HG02885 (cell line): ENCODE measurements at regions not wholly inside any gene's neighbourhood (a gene's known extent, or its start where the extent isn't known, plus 50 kb on each side); places are given as distances from the start of the nearest gene placed in this dataset.
"Not testable (repeated sequence)": the region's sequence is repeated elsewhere in the genome, so short reads cannot be mapped to it uniquely, and the experiment has no call there.

Experiments
- ATAC-seq: cut with Tn5 transposase; IDR thresholded peaks from one replicate; pipeline ENCODE4 v1.9.1; 2021; ENCODE audit warnings: mild to moderate bottlenecking; ENCODE audit not compliant: unreplicated experiment, poor library complexity

DNA sequence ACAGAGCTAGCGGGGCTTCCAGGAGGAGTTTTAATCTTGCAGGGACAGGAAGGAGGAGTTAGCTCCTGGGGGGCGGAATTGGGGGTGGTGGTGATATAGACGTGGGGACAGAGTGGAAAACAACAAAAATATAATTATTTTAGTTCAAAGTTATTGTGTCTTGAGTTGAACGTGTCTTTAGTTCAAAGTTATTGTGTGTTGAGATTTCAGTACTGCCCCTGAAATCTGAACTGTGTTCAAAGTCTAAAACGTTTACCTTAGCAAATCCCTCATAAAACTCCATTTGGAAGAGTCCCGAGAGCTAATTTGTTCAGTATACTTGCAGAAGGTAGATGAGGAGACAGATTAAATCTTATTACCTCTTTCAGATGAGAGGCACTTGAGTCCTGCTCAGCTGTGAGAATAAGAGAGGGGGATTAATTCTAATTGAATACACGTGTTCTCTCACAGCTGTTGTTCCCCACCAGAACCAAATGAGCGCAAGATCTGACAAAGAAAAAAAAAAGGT is 132.4 kb upstream of the ALDH3B2 start:
- not testable (repeated sequence) for ATAC-seq

DNA sequence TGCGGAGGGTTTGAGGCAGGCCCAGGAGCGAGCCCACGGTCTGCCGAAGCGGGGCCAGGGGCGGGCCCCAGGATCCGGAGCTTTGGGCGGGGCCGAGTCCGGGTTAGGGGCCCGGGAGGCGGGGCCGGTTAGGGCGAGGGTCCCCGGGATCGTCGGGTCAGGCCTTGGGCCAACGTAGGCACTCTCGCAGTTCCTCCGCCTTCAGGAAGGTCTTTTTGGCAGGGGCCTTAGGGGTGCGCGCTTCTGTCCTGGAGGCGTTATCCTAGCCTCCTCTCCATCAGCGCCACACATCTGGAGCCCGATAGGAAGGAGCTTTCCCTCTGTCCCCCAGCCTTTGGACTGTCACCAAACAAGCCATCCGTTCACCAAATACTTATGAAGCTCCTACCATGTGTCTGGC is 131.8 kb upstream of the ALDH3B2 start:
- not testable (repeated sequence) for ATAC-seq

DNA sequence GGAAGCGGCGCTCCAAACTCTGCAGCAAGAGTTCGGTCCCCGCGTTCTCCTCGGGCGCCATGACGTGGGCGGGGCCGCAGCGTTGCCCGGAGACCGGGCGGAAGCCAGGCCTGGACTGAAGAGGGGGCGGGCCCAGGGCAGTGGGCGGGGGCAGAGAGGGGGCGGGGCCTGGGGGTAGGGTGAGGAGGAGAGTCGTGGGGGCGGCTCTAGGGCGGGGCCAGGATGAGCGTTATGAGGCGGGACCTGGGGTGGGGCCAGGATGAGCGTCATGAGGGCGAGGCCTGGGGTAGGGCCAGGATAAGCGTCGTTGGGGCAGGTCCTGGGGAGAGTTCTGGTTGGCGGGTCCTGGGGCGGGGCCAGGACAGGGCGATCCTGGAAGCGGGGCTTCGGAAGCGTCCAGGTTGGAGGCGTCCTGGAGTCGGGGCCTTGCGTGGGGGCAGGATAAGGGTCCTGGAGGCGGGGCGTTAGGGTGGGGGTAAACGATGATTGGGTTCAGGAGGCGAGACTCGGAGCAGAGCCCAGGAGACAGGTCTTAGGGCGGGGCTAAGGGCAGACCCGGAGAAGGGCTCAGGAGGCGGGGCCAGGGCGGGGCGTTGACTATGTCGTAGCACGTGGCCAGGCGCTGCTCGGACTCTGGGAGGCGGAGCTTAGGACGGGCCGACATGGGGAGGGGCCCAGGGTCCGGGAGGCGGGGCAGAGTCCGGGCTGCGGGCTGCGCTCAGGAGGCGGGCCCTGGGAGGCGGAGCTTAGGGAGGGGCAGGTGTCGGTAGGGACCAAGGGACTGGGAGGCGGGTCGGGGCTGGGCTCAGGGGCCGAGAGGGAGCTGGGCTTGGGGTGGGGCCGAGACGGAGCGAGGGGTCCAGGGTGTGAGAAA is 131.1 kb upstream of the ALDH3B2 start:
- peak; percentile 94 for ATAC-seq

DNA sequence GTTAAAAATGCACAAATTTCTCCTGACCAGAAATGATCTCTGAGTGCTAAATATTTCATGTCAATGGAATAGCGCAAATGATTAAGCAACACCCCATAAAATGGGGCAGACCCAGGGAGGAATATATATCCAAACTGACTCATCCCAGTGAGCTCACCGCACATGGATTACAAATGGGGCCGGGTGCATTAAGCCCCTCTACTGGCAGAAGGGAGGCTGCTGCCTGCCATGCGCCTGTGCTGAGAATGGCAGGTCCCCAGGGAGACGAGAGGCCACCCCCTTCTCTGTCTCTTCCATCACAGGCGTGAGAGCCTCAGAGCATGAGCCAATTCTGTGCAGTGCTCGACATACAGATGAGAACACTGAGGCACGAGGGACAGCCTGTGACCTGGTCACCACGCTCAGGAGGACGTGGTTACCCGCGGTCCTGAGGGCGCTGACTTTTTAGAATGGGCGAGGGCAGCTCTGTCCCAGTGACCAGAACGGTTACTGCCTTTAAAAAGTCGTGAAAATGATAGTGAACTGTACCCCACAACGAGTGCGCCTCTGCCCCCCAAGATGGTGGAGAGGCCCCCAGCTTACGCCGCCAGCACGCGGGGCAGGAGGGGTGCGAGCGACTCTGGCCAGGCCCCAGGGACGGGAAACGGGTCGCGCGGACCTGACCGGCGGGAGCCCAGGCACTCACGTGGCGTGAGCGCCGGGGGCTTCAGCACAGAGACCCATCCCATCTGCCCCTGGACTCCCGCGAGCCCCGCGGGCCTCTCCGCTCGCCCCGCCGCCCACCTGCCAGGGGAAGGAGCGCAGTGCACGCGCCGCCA is 130.2 kb upstream of the ALDH3B2 start:
- ATAC-seq: not testable (repeated sequence)

DNA sequence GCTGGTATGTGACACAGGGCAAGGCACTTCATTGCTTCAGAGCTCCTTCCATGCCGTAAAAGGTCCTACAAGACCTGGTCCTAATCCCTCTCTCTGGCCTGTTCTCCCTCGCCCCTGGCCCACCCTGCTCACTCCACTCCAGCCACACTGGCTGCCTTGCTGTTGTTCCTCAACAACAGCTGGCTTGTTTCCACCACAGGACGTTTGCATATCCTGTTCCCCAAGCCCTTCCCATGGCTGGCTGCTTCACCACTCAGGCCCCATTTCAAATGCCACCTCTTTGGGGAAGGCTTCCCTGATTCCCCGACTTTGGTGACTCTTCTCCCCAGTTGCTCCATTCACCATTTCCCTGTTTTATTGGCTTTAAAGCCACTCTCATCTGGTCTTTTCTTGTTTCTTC is 129.1 kb upstream of the ALDH3B2 start:
- not testable (repeated sequence) for ATAC-seq

DNA sequence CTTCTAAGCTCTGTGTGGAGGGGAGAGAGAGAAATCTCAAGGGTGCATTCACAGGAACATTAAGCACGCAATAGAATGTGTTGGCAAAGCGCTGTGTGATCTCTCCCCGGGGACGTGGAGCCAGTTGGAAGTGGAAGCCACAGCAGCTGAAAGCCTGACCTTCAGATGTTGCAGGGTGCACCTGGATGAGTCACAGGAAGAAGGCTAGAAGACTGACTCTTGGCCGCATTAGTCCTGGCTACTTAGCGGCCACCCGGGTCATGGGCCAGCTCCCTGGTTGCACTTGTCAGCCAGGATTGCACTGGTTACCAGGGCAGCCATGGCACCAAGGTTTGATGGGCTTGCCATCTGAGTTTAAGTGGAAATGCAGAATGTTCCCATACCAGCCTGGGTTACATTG is 128.6 kb upstream of the ALDH3B2 start:
- not testable (repeated sequence) for ATAC-seq

DNA sequence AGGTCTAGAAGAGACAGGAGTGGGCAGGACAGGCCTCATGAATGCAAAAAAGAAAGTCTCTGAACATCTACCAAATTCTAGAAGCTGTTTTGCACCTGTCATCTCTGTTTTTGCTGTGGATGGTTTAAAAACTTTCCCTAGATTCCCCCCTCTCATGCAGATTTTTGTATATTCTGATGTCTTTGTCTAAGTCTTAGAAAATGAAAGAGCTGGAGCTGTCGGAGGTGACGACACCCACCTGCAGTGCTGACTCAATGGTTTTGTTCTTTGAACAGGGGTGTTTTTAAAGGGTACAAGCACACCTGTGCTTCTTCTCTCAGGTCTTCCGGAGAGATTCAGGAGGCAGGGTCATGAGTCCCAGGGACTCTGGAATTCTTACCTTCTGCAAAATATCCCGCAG is 128.2 kb upstream of the ALDH3B2 start:
- ATAC-seq: not testable (repeated sequence)

DNA sequence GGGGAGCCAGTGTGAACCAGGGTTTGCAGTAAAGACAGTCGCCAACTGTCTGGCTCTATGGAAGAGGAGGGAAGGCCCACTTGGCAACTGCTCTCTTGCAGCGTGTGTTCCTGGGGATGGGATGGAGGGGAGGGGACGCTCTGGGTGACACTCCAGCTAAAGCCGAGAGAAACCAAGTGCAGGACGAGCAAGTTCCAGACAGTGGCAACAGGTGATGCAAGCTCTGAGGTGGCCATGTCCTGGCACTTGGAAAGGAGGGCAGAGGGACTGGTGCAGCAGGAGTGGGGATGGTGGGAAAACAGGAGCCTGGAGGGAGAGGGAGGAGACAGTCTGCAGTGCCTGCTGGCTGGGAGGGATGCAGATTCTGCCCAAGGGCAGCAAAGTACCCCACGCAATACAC is 127.0 kb upstream of the ALDH3B2 start:
- not testable (repeated sequence) for ATAC-seq

DNA sequence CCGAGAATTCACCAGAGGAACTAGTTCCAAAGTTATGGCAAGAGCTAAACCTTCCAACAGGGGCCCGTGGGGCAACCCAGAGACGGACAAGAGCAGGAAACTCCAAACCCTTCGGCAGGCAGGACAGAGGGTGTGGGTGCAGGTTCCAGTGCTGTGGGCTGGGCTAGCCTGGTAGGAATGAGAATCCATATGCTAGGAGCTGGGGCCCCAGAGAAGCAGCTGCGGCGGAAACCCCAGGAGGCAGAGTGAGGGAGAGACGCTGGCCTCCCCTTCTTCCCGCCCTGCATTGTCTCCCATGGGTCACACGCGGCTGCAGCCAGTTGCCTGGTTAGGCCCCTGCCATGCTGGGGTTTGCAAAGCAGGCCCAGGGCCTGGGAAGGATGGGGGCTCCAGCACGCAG is 126.2 kb upstream of the ALDH3B2 start:
- ATAC-seq: not testable (repeated sequence)

DNA sequence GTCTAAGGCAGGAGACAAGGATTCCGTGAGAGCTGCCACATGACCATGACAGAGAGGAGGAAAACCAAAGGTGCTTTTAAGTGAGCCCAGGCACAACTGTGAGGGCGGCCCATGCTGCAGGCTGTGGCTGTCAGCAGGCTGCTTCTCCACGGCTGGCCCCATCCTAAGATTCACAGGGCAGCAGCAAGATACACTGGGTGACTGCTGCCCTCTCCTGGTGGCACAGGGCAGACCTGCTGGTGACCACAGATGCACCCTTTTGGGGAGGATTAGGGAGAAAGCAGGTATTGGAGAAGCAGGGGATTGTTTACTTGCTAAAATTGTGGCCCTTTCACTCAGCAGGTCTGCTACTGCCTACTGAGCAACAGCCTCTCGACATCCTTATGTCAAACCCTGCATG is 125.4 kb upstream of the ALDH3B2 start:
- not testable (repeated sequence) for ATAC-seq

DNA sequence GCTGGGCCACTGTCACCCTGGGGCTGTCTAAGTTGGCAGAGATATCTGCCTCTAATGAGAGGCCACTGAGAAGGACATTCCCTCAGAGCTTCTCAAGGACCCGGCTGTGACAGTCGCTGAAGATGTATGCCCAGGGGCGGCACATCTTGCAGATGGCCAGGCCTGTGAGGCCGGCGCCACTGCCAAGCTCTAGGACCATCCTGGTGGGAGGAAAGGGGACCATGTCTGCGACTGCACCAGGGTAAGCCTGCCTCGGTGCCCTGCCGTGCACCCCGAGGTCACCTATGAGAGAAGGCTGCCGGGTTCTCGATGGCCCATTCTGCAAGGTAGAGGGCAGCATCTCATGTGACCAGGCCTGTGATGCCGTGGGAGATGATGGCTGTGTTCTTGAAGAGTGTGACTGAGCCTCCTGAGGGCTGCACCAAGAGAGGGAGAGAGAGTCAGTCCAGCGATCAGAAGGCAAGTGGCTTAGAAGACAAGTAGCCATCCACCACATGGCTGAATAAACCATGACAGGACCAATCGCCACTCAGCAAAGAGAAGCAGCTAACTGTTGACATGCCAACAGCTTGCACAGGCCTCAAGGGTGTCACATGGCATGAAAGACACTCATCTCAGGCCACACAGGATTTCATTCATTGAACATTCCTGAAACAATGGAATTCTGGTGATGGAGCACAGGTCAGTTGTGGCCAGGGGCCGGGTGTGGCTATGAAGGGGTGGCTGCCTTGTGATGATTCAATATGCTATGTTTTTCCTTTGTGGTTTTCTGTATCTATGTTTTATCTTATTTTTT is 123.5 kb upstream of the ALDH3B2 start:
- not testable (repeated sequence) for ATAC-seq

DNA sequence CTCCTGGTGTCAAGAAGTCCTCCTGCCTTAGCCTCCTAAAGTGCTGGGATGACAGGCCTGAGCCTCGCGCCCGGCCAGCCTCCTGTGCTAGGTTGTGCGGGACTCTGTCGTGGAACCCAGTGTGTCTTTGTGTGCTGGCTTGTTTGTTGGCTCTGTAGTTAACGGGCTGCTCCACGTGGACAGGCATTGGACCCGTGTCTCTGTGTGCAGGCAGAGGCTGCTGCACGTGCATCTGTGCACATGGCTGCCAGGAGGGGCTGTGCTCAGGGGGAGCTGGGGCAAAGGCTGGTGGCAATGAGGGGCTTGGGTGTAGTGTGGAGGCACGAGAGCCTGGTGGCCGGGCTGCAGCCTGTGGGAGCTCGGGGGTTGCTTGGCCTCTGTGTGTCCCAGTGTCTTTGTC is 121.3 kb upstream of the ALDH3B2 start:
- no peak for ATAC-seq

DNA sequence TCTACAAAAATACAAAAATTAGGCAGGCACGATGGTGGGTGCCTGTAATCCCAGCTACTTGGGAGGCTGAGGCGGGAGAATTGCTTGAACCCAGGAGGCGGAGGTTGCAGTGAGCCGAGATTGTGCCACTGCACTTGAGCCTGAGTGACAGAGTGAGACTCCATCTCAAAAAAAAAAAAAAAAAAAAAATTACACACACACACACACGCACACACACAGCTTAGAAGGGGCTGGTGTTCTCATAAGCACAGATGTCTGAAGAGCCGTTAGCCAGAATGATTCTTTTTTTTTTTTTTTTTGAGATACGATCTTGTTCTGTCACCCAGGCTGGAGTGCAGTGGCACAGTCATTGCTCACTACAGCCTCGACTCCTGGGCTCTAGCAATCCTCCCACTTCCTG is 119.3 kb upstream of the ALDH3B2 start:
- ATAC-seq: not testable (repeated sequence)

DNA sequence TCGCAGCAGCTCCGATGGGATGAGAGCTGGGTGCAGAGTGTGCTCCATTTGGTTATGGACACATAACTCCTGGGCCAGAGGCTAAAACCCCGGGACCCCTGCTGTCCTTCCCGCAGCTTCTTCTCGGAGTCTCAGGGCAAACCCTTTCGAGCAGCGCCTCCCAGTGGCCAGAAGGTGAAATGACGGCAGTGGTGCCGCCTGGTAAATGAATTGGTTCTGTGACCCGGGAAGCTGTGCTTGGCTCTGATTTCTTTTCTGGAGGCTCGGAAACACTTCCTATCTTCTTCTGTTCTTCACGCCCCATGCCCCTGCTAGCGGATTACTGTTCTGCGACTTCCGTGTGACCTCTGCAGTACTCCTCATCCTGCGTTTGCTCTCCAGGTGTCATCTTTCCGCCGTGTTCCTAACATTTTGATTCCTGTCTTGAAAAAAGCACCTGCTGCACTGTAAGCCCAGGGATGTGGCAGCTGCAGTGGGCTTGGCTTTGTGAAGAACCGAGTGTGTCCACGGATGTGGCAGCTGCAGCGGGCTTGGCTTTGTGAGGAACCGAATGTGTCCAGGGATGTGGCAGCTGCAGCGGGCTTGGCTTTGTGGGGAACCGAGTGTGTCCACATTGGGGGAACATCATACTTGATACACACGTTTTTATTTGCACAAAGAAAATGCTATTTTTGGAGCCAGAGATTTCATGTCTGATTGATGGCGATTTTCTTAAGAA is 118.0 kb upstream of the ALDH3B2 start:
- not testable (repeated sequence) for ATAC-seq

DNA sequence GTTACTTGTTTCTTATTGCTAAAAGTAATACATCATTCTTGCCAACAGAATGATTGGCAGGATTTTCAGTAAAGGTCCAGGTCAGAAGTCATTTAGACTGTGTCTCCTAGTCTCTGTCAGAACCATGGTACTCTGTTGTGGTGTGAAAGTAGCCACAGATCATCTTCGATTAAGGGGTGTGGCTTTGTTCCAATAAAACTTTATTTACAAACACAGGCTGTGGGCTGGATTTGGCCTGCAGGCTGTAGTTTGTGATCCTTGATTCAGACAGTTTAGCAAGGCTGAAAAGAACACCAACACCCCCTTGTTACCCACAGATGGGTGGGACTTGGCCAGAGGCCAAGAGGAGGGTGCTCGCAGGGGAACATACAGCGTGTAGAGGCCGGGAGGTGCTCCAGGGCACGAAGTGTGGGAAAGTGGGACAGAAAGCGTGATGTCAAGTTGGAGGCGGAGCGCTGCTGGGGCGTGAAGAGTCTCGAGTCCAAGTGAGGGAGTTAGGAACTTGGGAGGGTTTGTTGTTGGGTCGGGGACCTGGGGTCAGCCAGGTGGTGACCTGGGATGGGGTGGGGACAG is 117.3 kb upstream of the ALDH3B2 start:
- ATAC-seq: not testable (repeated sequence)

DNA sequence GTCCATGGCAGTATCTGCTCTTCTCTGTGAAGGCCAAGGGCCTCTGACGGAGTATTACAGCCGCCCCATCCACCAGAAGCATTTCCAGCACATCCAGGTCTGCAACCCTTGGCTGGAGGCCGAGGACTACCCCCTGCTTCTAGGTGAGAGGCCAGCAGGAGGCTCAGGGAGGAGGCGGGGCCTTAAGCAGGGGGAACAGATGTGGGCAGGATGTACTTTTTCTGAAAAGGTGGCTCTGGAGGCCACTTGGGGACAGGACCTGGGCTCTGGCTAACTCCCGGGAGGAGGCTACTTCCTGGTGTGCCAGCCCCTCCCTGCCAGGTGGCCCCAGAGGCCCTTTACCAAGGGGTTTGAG is 113.9 kb upstream of the ALDH3B2 start:
- not testable (repeated sequence) for ATAC-seq

DNA sequence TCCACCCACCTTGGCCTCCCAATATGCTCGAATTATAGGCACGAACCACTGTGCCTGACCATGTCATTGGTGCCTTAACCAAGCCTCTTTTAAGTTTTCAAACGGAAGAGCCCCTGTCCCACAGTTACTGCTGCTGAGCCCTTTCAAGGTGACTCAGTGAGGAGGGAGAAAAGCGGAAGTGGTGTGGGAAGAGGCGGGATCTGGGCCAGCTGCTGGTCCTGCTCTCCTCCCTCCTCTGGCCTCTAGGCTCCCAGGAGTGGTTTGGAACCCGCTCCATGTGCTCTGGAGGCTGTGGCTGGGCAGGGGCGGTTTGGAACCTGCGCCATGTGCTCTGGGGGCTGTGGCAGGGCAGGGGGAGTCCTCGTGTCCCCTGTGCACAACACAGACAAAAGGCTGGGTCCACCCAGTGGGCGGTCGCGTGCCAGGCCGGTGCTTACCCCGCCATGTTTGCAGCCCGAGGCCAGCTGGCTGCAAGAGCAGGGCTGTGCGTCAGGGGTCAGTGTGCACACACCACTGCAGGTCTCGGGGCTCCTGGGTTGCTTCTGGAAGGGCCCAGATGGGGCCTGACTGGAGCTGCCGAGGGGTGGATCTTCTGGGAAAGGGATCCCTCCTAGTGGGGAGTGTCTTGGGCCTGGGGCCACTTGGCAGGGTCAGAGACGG is 113.4 kb upstream of the ALDH3B2 start:
- ATAC-seq: not testable (repeated sequence)

DNA sequence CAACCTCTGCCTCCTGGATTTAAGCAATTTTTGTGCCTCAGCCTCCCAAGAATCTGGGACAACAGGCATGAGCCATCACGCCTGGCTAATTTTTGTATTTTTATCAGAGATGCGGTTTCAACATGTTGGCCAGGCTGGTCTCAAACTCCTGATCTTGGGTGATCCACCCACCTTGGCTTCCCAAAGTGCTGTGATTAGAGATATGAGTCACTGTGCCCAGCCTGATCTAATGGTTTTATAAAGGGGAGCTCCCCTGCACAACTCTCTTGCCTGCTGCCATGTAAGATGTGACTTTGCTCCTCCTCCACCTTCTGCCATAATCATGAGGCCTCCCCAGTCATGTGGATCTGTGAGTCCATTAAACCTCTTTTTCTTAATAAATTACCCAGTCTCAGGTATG is 107.5 kb upstream of the ALDH3B2 start:
- ATAC-seq: not testable (repeated sequence)

DNA sequence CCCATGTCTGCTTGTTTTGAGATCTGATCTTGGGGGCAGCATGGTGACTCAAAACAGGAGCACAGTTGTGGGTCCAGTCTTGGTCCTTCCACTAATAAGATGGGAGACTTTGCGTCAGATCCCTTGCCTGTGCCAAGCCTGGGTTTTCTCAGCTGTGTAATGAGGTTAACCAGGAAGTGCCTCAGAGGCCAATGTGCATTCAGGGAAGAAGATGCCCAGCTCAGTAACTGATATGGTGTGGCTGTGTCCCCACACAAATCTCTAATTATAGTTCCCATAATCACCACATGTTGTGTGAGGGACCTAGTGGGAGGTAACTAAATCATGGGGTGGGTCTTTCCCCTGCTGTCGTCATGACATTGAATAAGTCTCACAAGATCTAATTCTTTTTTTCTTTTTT is 107.1 kb upstream of the ALDH3B2 start:
- not testable (repeated sequence) for ATAC-seq
